Right lobe of liver (tissue), 4 donors: ENCODE measurements at regions not wholly inside any gene's neighbourhood (a gene's known extent, or its start where the extent isn't known, plus 50 kb on each side); places are given as distances from the start of the nearest gene placed in this dataset.

Source experiments
- POLR2A ChIP-seq: fragments of 450-650 bp; IDR thresholded peaks from one replicate; pipeline ENCODE4 v1.6.1; 2017; ENCODE audit warnings: antibody characterized with exemption, mild to moderate bottlenecking
- TF ChIP-seq, protein P1 (sequence below), 4 donors: fragments of 200-600 bp in 3 of 4; fragments of 450-650 bp in 1 of 4; IDR thresholded peaks; one replicate each; pipeline versions ENCODE4 v1.5.1 to v1.8.0; 2016 to 2022; ENCODE audit warnings: antibody characterized with exemption in 4 of 4, mild to moderate bottlenecking in 2 of 4
- donor health status: DM: no; HTN: no; CAD: no.
- donor health status: DM: no; HTN: no; CAD: no.
- donor health status: DM: no; HTN: yes; CAD: no.

DNA sequence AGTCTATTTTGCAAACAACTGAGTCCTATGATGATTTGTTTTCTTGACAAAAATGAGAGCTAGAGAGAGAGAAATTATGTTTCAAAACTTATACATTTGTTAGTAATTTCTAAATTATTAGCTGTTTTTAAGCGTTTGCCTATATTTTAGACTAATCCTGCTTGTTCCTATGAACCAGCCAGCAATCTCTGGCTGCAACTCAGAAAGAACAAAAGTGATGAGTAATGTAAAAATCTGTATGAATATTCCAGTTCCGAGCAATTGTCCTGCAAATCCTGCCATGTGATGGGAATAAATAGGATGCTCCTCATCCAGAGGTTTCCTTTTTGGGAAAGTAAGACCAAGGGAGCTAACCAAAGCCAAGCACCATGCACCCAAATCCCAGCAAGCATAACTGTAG is 228.3 kb upstream of the GBE1 start:
- TF ChIP-seq, protein P1, sequence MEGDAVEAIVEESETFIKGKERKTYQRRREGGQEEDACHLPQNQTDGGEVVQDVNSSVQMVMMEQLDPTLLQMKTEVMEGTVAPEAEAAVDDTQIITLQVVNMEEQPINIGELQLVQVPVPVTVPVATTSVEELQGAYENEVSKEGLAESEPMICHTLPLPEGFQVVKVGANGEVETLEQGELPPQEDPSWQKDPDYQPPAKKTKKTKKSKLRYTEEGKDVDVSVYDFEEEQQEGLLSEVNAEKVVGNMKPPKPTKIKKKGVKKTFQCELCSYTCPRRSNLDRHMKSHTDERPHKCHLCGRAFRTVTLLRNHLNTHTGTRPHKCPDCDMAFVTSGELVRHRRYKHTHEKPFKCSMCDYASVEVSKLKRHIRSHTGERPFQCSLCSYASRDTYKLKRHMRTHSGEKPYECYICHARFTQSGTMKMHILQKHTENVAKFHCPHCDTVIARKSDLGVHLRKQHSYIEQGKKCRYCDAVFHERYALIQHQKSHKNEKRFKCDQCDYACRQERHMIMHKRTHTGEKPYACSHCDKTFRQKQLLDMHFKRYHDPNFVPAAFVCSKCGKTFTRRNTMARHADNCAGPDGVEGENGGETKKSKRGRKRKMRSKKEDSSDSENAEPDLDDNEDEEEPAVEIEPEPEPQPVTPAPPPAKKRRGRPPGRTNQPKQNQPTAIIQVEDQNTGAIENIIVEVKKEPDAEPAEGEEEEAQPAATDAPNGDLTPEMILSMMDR (IDR thresholded peaks at IDR 0.05), result no peak
- no peak for TF ChIP-seq POLR2A
